ENCODE measurements at regions not wholly inside any gene's neighbourhood (a gene's known extent, or its start where the extent isn't known, plus 50 kb on each side); places are given as distances from the start of the nearest gene placed in this dataset.

DNA sequence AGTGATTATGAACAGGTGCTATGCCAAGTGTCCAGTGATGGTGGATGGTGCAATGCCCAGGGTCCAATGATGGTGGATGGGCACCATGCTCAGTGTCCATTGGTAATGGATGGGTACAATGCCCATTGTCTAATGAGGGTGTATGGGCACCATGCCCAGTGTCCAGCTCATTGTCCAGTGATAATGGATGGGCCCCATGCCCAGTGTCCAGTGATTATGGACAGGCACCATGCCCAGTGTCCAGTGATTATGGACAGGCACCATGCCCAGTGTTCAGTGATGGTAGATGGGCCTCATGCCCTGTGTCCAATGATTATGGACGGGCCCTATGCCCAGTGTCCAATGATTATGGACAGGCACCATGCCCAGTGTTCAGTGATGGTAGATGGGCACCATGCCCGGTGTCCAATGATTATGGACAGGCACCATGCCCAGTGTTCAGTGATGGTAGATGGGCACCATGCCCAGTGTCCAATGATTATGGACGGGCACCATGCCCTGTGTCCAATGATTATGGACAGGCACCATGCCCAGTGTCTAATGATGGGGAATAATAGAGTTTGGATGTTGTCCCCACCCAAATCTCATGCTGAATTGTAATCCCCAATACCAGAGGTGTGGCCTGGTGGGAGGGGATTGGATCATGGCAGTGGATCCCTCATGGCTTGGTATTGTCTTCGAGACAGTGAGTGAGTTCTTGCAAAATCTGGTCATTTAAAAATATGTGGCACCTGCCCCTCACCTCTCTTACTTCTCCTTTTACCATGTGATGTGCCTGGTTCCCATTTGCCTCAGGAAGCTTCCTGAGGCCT lies 87.8 kb downstream of the ANKRD10 start:
- no peak overlapping the region for H3K9ac ChIP-seq (ENCODE audit: insufficient read depth in 1 of 2, low read depth in 2 of 2, low read length in 2 of 2)
- H4K20me1 ChIP-seq (replicated peaks; ENCODE audit: control insufficient read depth, insufficient read depth, low read length): no peaks in the 10 kb centered on the region
- H3K4me1 ChIP-seq (replicated peaks in 1 of 2; ENCODE audit: control insufficient read depth in 2 of 2, insufficient read depth in 2 of 2, low read length in 2 of 2): no peaks in the 10 kb centered on the region; a peak in 1 of 5 replicates
- H3K9me1 ChIP-seq (ENCODE audit: control insufficient read depth, insufficient read depth, low read length): no peaks in the 10 kb centered on the region
- no peak for ATAC-seq
- no peak overlapping the region for H3K4me3 ChIP-seq
- H2AFZ ChIP-seq (ENCODE audit: low read depth, low read length): no peak overlapping the region
- FAIRE-seq: no peak
- in situ Hi-C loops (cut with MboI): loop anchor here (10.0 kb wide), 1 partner anchor 232 kb away; no protein-coding TSS in a partner anchor
- no peak overlapping the region for H3K27ac ChIP-seq (ENCODE audit: extremely low read depth, low read depth, low read length)
- H3K36me3 ChIP-seq (ENCODE audit: control insufficient read depth, insufficient read depth, low read length): no peaks in the 10 kb centered on the region
- 3% methylated on average over 2 of the region's 4 CpGs for WGBS (ENCODE audit: insufficient coverage, low coverage, missing lambda C conversion rate)
- TF ChIP-seq L3MBTL2 (IDR thresholded peaks at IDR 0.05) (no peak), ELF4 (CRISPR knock-in tag; IDR thresholded peaks at IDR 0.05) (no peak), ADNP (tag; IDR thresholded peaks at IDR 0.05) (no peak), POLR2G (IDR thresholded peaks at IDR 0.05; ENCODE audit: low read depth, low read length) (no peak), ZNF197 (CRISPR knock-in tag; IDR thresholded peaks at IDR 0.05; ENCODE audit: low read depth) (no peak), NFE2 (IDR thresholded peaks at IDR 0.05; ENCODE audit: low read depth) (no peak), ZNF133 (CRISPR knock-in tag; IDR thresholded peaks at IDR 0.05) (no peak), DIDO1 (tag; IDR thresholded peaks at IDR 0.05; ENCODE audit: low read depth) (no peak)
- TF ChIP-seq, protein P1, sequence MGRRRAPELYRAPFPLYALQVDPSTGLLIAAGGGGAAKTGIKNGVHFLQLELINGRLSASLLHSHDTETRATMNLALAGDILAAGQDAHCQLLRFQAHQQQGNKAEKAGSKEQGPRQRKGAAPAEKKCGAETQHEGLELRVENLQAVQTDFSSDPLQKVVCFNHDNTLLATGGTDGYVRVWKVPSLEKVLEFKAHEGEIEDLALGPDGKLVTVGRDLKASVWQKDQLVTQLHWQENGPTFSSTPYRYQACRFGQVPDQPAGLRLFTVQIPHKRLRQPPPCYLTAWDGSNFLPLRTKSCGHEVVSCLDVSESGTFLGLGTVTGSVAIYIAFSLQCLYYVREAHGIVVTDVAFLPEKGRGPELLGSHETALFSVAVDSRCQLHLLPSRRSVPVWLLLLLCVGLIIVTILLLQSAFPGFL (CRISPR knock-in tag; IDR thresholded peaks at IDR 0.05): no peak
- TF ChIP-seq, protein P2, sequence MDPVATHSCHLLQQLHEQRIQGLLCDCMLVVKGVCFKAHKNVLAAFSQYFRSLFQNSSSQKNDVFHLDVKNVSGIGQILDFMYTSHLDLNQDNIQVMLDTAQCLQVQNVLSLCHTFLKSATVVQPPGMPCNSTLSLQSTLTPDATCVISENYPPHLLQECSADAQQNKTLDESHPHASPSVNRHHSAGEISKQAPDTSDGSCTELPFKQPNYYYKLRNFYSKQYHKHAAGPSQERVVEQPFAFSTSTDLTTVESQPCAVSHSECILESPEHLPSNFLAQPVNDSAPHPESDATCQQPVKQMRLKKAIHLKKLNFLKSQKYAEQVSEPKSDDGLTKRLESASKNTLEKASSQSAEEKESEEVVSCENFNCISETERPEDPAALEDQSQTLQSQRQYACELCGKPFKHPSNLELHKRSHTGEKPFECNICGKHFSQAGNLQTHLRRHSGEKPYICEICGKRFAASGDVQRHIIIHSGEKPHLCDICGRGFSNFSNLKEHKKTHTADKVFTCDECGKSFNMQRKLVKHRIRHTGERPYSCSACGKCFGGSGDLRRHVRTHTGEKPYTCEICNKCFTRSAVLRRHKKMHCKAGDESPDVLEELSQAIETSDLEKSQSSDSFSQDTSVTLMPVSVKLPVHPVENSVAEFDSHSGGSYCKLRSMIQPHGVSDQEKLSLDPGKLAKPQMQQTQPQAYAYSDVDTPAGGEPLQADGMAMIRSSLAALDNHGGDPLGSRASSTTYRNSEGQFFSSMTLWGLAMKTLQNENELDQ (CRISPR knock-in tag; IDR thresholded peaks at IDR 0.05; ENCODE audit: borderline replicate concordance): no peak
- H3K27me3 ChIP-seq (ENCODE audit: control insufficient read depth in 2 of 2, insufficient read depth in 2 of 2, low read length in 2 of 2): peaks cover 5 to 19% of the 10 kb centered on the region in 2 experiments; a peak in 4 of 5 replicates
- no peak overlapping the region for H3K4me2 ChIP-seq (ENCODE audit: insufficient read depth, low read length)
- POLR2A ChIA-PET: interaction anchor here (0.6 kb wide), 1 partner anchor 211 kb away, joined by 3 read pairs; no protein-coding TSS in a partner anchor
- no TSS peak for BruUV-seq (replicated peaks)
- no peak for DNase-seq (ENCODE audit: extremely low read depth in 1 of 4, low spot score in 3 of 4)
- H3K9me3 ChIP-seq (replicated peaks; ENCODE audit: control insufficient read depth, insufficient read depth, low read depth, low read length): no peaks in the 10 kb centered on the region; the same call in 1 of the 2 replicates
- no peaks in the 10 kb centered on the region for H3K79me2 ChIP-seq (ENCODE audit: control insufficient read depth, insufficient read depth, low read length)
- intact Hi-C loops (cut with micrococcal nuclease): no loop called here
- CTCF ChIA-PET (ENCODE audit: low intra/inter-chr PET ratio): no interaction called here
